GM18505 (cell line): ENCODE measurements at regions not wholly inside any gene's neighbourhood (a gene's known extent, or its start where the extent isn't known, plus 50 kb on each side); places are given as distances from the start of the nearest gene placed in this dataset.
A peak's percentile ranks its signal among the peaks of the same experiment; 100 is the strongest.

Experiments
- ATAC-seq: cut with Tn5 transposase; IDR thresholded peaks from one replicate; pipeline ENCODE4 v1.9.1; 2021; ENCODE audit not compliant: unreplicated experiment
- POLR2A ChIP-seq: IDR thresholded peaks from 4 replicates; pipeline ENCODE4 v1.6.1; 2011; ENCODE audit warnings: borderline replicate concordance; ENCODE audit not compliant: insufficient read depth, insufficient read length; ENCODE audit errors: extremely low read depth

DNA sequence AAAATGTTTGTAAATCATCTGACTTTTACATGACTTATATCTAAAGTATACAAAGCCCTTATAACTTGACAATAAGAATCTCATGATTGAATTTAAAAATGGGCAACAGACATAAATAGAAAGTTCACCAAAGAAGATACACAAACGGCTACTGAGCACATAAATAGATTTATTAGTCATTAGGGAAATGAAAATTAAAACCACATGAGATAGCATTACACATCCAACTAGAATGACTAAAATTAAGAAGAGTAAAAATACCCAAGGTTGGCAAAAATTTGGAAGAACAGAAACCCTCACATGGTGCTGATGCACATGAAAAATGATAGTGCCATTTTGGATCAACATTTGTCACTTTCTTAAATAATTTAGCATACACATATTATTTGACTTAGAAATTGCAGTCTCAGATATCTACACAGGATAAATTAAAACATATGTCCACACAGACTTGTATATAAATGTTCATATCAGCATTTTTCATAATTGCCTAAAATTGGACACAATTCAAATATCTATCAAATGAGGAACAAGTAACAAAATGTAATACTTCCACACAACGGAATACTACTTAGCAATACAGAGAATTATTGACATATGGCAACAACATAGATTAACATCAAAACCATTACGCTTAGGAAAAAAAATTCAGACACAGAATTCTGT, 359.1 kb upstream of the DAB2 start:
- ATAC-seq = peak; percentile 68
- no peak for TF ChIP-seq POLR2A

DNA sequence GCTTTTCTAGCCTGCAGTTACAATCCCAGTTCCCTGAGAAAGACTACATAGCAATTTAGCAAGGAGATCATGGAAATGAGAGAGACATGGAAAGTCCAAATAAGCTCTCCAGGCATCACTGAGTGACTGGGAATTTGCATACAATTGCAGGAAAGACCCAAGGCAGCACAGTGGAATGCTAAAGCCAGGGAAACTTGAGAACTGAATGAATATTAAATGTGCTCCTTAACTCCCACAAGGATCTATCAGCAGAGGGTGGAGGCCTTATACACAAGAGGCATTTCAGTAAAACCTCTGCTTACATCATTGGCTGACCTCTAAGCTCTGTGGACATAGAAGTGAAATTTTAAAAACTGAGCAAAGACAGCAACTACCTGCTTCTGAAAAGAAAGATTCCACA, 355.6 kb upstream of the DAB2 start:
- TF ChIP-seq POLR2A = no peak
- ATAC-seq = no peak

DNA sequence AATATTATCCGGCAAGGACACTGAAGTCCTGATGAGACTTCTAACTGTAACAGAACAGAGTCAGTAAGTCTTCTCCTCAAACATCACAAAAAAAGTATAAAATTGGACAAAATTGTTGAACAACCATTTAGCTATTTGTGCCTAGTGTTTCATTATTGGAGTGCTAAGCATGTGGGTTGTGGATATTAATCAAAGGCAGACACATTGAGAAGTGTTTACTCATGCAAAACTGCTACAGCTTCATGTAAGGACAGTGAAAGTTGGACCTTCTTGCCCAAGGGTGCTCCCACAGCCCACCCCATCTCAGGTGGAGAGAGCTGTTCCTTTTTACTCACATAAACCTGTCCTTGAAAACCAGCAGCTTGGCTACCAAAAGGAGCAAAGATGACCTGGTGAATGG, 355.1 kb upstream of the DAB2 start:
- ATAC-seq = no peak
- no peak for TF ChIP-seq POLR2A

DNA sequence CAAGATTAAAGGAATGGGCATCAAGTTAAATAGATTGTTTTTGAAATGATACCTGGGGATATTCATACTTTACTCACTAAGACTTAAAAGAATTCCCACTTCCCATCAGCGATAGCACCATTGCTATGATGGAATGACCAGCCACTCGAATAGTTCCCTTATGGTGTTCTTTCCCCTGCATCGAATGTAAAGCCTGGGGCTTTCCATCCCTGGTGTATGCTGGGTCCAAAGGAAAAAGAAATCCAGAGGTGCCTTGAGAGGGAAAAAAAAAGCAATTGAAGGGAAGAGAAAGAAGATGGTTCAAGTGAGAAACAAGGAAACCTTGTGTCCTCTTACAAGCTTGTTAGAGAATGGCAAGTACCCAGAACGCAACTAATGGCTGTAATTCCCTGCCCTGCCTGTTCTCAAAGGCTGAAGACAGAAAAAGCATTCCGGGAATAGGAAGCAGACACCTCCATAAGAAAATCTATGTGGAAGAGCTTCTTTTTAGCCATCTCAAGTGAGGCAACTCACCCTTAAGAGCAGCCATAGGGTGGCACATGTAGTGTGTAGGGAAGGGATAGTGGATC, 351.1 kb upstream of the DAB2 start:
- no peak for ATAC-seq
- TF ChIP-seq POLR2A = no peak

DNA sequence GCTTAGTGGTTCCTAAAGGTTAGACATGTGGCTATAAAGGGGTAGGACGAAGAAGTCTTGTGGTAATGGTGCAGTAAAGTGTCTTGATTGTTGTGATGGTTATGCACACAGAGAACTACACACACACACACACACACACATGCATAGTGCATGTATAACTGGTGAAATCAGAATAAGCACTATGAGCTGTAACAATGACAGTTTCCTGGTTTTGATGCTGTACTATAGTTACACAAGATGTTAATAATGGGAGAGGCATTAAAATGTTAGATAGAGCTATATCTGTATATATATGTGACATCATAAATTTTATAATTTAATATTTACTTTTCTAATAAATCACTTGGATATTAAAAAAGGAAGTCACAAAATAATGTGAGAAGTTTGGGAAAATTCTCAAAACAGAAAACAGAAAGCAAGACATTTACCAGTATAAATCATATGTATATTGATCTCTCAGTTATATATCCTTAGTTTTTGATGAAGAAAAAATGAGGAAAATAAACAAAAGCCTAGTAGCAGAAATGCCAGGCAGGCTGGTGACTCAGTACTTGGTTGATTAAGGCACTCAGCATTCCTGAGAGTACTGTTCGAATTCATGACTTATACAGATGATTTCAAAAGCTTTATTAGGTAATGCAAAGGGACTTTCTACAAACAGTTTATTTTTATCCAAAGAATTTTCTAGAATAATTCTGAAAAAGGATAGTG, 350.5 kb upstream of the DAB2 start:
- no peak for ATAC-seq
- TF ChIP-seq POLR2A = no peak

DNA sequence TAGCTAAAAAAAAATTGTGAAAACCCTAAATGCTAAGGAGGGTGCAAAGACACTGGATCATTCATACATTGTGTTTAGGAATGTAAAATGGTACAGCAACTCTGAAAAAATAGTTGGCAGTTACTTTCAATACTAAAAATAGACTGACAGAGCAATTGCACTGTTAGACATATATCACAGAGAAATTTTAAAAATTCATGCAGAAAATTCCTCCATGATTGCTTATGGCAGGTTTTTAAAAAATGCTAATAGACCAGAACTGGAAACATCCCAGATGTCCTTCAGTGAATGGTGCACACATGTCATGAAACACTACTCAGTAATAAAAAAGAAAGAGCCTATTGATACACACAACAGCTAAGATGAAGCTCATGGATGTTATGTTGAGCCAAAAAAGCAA, 349.8 kb upstream of the DAB2 start:
- no peak for TF ChIP-seq POLR2A
- ATAC-seq = no peak

DNA sequence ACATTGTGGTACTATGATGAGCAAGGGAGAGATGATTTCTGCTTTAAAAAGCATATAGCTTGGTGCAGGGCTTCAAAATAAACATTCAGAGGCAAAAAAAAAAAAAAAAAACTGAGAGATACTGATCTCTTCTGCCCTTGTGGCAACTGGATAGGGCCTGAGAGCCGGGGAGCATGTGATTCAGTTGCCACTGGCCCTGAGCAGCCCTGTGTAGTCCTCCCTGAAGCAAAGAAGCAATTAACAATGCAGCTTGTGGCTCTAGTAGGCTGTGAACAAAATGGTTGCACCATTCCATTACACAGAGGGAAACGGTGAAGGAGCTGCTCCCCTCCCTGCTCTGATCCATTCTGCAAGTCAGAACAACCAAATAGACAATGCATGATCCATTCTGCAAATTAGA, 347.5 kb upstream of the DAB2 start:
- ATAC-seq = no peak
- no peak for TF ChIP-seq POLR2A

DNA sequence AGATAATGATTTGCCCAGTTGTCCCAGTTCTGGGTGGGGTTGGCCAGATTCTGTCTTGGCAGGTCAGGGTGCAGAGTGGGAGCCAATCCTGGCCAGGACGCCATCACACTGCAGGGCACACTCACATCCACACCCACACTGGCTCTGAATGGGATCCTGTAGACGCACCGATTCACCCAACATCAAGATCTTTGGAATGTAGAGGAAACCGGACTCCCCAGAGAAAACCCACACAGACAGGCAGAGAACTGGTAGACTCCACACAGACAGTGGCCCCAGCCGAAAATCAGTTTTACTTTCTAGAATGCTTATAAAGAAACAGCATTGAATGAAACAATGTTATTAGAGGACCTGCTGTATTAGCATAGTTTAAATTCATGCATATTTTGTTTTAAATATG, 343.1 kb upstream of the DAB2 start:
- TF ChIP-seq POLR2A = no peak
- ATAC-seq = no peak

DNA sequence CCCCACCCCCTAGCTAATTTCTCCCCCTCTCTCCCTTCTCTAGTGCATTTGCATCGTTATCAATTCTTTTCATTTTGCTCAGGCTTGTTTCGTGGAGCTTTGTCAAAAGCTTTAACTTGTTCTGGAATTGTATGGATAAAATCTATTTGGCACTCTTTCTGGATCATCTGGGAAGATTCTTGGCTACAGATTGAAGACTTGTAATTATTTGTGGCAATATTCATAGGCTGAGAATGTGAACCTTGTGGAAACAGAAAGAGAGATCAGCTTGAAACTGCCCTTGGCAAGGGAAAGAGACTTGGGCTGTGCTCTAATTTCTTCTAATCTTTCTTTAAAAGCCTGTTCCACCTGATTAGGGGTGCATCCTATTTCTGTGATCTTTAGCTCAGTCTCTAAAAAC, 340.6 kb upstream of the DAB2 start:
- no peak for TF ChIP-seq POLR2A
- ATAC-seq = no peak

DNA sequence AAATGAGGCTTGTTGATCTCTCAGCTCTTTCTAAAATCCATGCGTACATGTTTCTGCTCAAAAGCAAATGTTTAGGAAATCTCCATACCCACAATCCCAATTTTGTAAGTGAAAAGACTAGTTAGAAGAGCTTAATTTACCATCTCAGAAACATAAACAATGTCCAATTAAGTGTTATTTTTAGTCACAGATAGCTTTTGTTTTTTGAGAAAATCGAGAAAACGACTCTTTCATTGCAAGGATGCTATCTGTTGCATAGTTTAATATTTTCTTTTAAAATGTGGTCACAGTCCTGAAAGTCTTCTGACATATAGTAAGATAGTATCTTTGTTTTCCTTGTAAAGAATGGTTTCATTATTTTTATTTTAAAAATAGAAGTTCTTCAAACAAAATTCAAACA, 338.0 kb upstream of the DAB2 start:
- TF ChIP-seq POLR2A = no peak

DNA sequence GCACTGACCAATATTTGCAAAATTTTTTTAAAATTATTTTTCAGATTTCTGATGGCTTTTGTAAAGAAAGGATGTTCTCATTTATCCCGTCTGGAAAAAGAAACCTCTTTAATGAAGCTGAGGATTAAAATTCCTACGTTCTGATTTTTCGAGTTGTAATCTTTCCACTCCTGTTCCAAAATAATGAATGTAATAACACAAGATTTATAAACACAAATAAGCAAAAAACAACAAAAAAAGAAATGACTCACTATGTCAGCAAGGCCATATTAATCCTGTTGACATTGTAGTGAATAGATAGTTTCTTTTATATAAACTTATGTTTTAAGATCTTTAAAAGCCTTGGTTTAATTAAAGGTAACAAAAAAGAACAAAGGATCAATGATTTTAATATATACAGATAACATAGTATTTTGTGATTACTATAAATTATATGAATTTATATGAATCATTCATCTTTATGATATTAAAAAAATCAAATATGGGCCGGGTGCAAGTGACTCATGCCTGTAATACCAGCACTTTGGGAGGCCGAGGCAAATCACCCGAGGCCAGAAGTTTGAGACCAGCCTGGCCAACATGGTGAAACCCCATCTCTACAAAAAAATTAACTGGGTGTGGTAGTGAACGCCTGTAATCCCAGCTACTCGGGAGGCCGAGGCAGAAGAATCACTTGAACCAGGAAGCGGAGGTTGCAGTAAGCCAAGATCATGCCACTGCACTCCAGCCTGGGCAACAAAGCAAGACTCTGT, 336.6 kb upstream of the DAB2 start:
- no peak for TF ChIP-seq POLR2A
- no peak for ATAC-seq

More for the DNA sequence above, 338.0 kb upstream of the DAB2 start:
- ATAC-seq = no peak

DNA sequence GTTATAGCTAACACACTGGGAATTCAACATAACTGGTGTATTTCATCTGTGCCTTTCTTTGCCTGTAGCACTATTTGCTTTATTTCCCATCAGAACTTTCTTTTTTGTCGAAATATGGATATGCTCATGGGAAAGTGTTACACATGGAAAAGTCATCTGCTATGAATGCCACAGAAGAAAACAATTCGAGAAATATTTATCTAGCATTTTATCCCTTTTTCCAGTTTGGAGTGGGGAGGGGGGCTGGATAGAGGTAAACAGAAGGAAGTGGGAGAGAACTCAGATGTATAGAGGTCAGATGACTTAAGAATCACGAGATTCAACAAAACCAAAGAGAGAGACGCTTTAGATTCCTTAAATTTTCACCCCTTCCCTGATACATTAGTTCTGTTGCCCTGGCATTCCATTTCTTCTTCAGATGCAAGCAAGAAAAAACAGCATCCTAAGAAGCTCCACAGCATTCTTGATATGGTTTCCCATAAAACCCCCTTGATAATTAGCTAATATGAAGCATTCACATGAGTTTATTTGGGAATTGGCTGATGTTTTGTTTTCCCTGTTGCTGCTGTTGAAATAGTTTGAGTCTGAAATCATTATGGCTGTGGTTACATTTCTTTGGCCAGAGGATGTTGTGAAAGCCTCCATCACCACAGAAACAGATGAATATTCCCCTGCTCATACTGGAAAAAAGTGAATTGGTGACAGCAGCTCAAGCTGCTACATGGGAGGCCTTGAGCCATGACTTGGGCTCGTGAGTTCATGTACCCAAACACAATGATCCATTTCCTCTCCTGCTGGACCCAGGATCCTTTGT, 335.8 kb upstream of the DAB2 start:
- TF ChIP-seq POLR2A = no peak
- ATAC-seq = no peak

DNA sequence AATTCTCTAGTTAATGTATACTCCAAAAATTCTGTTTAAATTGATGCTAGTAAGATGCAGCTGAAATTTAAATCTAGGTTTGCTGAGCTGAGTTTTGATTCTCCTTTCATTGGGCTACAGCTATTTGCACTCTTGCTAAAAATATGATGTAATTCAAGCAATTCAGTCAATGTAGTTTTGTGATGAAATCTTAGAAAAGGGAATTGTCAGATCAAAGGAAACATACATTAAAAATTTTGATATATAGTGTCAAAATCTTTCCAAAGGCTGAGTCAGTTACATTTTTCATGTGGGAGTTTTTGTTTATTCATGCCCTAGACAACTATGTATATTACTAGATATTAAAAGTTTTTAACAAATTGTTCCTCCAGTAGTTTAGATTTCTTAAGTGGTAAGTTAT, 334.9 kb upstream of the DAB2 start:
- TF ChIP-seq POLR2A = no peak
- ATAC-seq = no peak
